Hematopoietic multipotent progenitor cell treated with erythropoietin and hydrocortisone succinate and interleukin-3 and kit ligand, for 17 days (in vitro differentiated cells): ENCODE measurements at regions not wholly inside any gene's neighbourhood (a gene's known extent, or its start where the extent isn't known, plus 50 kb on each side); places are given as distances from the start of the nearest gene placed in this dataset.
A peak's percentile ranks its signal among the peaks of the same experiment; 100 is the strongest.
"Not testable (repeated sequence)": the region's sequence is repeated elsewhere in the genome, so short reads cannot be mapped to it uniquely, and the experiment has no call there.

Source experiments
- DNase-seq: peaks from one replicate; pipeline ENCODE4 v3.0.0-alpha.2; 2015; ENCODE audit warnings: low spot score

GRCh38 chr5:101206534-101206933 is 303.5 kb upstream of the ST8SIA4 start:
- DNase-seq: no peak

GRCh38 chr5:101205065-101205464 is 302.0 kb upstream of the ST8SIA4 start:
- DNase-seq: not testable (repeated sequence)

DNA sequence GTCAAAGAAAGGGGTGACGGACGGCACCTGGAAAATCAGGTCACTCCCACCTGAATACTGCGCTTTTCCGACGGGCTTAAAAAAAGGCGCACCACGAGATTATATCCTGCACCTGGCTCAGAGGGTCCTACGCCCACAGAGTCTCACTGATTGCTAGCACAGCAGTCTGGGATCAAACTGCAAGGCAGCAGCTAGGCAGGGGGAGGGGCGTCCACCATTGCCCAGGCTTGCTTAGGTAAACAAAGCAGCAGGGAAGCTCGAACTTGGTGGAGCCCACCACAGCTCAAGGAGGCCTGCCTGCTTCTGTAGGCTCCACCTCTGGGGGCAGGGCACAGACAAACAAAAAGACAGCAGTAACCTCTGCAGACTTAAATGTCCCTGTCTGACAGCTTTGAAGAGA is 277.3 kb upstream of the ST8SIA4 start:
- DNase-seq: not testable (repeated sequence)

DNA sequence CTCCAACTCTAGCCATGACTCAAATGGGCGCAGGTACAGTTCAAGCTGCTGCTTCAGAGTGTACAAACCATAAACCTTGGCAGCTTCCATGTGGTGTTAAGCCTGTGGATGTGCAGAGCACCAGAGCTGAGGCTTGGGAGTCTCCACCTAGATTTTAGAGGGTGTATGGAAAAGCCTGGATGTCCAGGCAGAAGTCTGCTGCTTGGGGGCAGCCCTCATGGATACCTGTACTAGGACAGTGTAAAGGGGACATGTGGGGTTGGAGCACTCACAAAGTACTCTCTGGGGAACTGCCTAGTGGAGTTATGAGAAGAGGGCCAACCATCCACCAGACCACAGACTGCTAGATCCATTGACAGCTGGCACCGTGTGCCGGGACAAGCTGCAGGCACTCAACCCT is 273.5 kb upstream of the ST8SIA4 start:
- DNase-seq: no peak

GRCh38 chr5:101174981-101175380 is 271.9 kb upstream of the ST8SIA4 start:
- DNase-seq: no peak

DNA sequence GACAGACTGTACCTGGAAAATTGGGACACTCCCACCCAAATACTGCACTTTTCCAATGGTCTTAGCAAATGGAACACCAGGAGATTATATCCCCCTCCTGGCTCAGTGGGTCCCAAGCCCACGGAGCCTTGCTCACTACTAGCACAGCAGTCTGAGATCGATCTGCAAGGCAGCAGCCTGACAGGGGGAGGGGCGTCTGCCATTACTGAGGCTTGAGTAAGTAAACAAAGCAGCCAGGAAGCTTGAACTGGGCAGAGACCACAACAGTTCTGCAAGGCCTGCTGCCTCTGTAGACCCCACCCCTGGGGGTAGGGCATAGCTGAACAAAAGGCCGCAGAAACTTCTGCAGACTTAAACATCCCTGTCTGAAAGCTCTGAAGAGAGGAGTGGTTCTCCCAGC is 260.0 kb upstream of the ST8SIA4 start:
- no peak for DNase-seq

GRCh38 chr5:101160002-101160401 is 256.9 kb upstream of the ST8SIA4 start:
- no peak for DNase-seq

GRCh38 chr5:101159006-101159405 is 255.9 kb upstream of the ST8SIA4 start:
- DNase-seq: no peak

DNA sequence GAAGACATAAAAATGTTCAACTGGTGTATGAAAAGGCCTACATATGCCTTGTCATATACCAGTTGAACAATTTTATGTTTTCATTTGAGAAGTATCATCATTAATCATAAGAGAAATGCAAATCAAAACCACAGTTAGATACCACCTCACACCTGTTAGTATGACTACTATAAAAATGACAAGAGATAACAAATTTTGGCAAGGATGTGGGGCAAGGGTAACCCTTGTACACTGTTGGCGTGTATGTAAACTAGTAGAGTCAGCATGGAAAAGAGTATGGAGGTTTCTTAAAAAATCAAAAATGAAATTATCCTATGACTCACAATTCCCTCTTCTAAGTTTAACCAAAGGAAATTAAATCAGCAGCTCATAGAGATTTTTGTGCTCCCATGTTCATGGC is 250.4 kb upstream of the ST8SIA4 start:
- DNase-seq: no peak

DNA sequence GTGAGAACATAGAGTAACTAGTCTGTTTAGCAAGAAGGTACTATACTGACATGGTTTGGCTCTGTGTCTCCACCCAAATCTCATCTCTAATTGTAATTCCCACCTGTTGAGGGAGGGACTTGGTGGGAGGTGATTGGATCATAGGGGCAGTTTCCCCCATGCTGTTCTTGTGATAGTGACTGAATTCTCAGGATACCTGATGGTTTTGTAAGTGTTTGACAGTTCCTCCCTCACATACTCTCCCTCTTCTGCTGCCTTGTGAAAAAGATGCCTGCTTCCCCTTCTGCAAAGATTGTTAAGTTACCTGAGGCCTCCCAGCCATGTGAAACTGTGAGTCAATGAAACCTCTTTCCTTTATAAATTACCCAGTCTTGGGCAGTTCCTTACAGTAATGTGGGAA is 240.4 kb upstream of the ST8SIA4 start:
- DNase-seq: no peak

DNA sequence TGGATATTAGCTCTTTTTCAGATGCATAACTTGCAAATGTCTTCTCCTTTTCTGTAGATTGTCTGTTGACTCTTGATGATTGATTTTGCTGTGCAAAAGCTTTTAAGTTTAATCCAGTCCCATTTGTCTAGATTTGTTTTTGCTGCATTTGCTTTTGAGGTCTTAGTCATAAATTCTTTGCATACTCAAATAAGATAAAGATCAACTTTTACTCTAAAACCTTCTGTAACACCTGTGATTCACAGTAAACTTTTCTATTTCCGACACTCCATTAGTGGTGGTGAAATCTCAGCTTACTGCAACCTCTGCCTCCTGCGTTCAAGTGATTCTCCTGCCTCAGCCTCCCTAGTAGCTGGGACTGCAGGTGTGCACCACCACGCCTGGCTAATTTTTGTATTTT is 239.0 kb upstream of the ST8SIA4 start:
- no peak for DNase-seq

GRCh38 chr5:101136454-101136853 is 233.4 kb upstream of the ST8SIA4 start:
- DNase-seq: no peak

GRCh38 chr5:101123363-101123762 is 220.3 kb upstream of the ST8SIA4 start:
- DNase-seq: no peak

- DNase-seq: no peak
These were observed 209.6 kb upstream of the ST8SIA4 start for GRCh38 chr5:101112645-101113044.

DNA sequence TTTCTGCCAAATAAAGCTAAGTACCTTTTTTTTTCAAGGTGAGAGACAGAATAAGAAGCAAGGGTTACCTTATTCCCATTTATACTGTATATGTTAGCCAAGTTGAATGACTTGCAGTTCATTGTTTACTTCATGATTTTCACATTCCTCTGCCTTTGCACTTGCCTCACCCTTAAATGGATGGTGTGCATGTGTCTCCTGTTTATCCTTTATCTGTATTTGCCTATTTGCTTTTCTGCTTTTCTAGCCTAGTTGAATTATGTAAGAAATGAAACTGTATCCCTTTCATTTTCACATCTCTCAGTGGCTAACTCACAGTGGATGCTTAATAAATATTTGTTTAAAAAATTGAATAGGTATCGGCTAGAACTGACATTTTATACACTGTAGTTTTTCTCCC is 200.8 kb upstream of the ST8SIA4 start:
- DNase-seq: no peak

- DNase-seq: no peak
These were observed 199.4 kb upstream of the ST8SIA4 start for GRCh38 chr5:101102506-101102905.

GRCh38 chr5:101091902-101092301 is 188.8 kb upstream of the ST8SIA4 start:
- no peak for DNase-seq

DNA sequence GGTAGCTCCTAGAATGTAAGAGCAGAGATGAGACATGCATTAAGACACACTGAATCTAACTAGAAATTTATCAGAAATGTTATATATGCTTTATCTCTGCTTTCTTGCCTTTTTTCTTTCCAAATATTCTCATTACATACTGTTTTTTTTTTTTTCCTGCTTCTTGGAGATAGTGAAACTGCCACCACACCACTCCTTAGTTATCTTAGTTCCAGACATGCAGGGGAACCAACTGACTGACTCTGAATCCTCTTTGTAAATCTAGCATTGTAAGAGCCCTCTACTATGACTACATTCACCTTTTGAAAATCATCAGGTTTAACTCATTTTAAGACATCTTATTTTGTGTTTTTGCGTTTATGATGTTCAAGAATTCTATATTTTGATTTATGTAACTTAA is 181.3 kb upstream of the ST8SIA4 start:
- peak; percentile 5 for DNase-seq

DNA sequence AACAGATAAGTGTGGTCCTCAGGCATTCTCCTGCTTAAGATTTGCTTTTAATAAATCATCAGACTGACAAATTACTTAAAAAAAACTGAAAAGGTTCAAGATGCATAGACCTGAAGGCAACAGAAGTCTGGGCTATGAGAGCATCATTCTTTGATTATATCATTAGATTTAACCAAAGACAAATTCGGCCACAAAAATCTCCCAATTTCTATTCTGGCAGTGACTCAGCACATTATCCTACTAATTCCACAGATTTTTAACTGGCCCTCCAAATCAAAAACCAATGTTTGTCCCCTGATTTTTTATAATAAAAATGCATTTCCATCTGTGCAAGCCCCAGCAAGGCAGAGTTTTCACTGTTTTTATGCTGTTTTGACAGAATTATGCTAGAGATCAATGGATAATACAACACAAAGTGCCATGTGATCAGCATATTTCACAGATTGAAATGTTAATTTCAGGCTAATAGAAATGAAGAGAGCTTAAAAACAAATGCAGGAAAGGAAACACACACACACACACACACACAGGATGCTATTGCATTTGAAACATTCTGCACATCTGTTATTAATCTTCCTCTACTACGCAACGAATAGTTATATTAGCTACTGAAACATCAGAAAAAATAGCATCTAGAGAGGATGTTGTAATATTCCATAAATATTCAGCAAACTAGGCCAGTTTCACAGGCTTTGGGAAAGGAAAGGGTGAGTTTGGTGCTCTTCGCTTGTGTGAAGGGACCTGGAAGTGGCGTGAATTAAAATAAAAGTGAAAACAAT is 177.6 kb upstream of the ST8SIA4 start:
- no peak for DNase-seq

- DNase-seq: no peak
These were observed 165.2 kb upstream of the ST8SIA4 start for GRCh38 chr5:101068298-101068697.

- DNase-seq: no peak
These were observed 164.3 kb upstream of the ST8SIA4 start for GRCh38 chr5:101067429-101067828.

DNA sequence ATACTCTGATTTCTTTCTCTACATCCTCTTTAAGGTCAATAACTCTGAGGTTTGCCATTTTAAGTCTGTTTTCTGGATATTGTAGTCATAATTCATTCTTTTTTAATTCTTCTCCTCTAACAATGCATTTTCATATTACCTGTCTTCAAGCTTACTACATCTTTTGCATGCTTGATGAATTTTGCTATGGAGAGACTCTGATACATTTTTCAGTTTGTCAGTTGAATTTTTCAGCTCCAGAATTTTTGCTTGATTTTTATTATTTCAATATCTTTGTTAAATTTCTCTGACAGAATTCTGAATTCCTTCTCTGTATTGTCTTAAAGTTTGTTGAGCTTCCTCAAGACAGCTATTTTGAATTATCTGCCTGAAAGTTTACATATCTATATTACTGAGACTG is 159.8 kb upstream of the ST8SIA4 start:
- no peak for DNase-seq

DNA sequence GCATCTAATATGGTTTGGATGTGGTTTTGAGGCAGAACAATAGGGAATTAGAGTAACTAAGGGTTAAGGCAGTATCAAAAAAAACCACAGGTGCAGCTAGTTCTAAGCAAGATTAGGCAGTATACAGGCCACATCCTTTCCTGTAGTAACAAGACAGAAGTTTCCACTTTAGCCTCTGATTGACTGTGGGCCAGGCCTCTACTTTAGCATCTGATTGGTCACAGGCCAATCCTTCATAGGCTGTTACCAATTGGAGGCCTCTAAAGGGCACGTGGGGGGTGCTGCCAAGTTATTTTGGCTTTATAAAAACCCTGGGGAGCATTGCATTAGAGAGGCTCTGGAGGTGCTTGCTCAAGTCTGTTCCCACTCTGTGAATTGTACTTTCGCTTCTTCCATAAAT is 144.1 kb upstream of the ST8SIA4 start:
- DNase-seq: no peak

DNA sequence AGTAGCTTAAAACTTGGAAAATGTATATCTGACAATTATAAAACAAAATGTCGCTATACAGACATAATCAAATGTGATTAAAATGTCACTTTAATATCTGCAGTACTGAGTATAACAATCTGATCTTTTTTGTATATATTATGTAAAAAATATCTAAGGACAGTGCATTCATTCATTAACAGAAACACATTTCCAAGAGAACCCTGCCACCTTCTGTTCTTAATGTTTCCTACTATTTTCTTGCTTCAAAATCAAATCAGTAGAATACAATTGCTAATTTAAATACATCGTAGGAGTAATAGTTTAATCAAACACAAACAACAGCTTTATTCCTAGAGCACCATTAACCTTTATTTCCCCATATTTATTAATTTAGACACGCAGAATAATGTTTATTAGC is 142.6 kb upstream of the ST8SIA4 start:
- no peak for DNase-seq
